ENCODE measurements at regions not wholly inside any gene's neighbourhood (a gene's known extent, or its start where the extent isn't known, plus 50 kb on each side); places are given as distances from the start of the nearest gene placed in this dataset.

GRCh38 chr3:34352778-34353331, 554.4 kb downstream of the PDCD6IP start:
- TF ChIP-seq POLR2A (IDR thresholded peaks at IDR 0.05; ENCODE audit: low read length) (no peak), GATA1 (IDR thresholded peaks at IDR 0.05; ENCODE audit: low read depth, low read length) (no peak)
